H9 (cell line): ENCODE measurements at regions not wholly inside any gene's neighbourhood (a gene's known extent, or its start where the extent isn't known, plus 50 kb on each side); places are given as distances from the start of the nearest gene placed in this dataset.

ENCODE experiments used
- DNase-seq: peaks from one replicate; pipeline ENCODE4 v3.0.0-alpha.2; 2017
- H2AFZ ChIP-seq: one replicate; pipeline ENCODE4 v1.6.1; 2013; ENCODE audit warnings: mild to moderate bottlenecking, low read length, control low read depth, moderate library complexity
- H2AK5ac ChIP-seq: 2 replicates; pipeline ENCODE4 v1.6.1; 2013; ENCODE audit warnings: low read length, control low read depth, mixed read lengths; ENCODE audit not compliant: insufficient read length
- H2BK120ac ChIP-seq: one replicate; pipeline ENCODE4 v1.6.1; 2013; ENCODE audit warnings: low read depth, mild to moderate bottlenecking, low read length, control low read depth, inconsistent platforms; ENCODE audit not compliant: poor library complexity, severe bottlenecking
- H2BK12ac ChIP-seq: 2 replicates; pipeline ENCODE4 v1.6.1; 2013; ENCODE audit warnings: low read length, control low read depth, mixed read lengths, low read depth; ENCODE audit not compliant: insufficient read length
- H2BK15ac ChIP-seq: 2 replicates; pipeline ENCODE4 v1.6.1; 2013; ENCODE audit warnings: low read depth, low read length, control low read depth
- H2BK20ac ChIP-seq: one replicate; pipeline ENCODE4 v1.6.1; 2013; ENCODE audit warnings: low read depth, mild to moderate bottlenecking, low read length, control low read depth, inconsistent platforms; ENCODE audit not compliant: poor library complexity, severe bottlenecking
- H2BK5ac ChIP-seq: 2 replicates; pipeline ENCODE4 v1.6.1; 2013; ENCODE audit warnings: low read length, control low read depth, mixed read lengths; ENCODE audit not compliant: insufficient read length
- H3K14ac ChIP-seq: 2 replicates; pipeline ENCODE4 v1.6.1; 2013; ENCODE audit warnings: low read length, control low read depth; ENCODE audit not compliant: insufficient read depth
- H3K18ac ChIP-seq: 2 replicates; pipeline ENCODE4 v1.6.1; 2013; ENCODE audit warnings: low read depth, mild to moderate bottlenecking, mixed read lengths, low read length, control low read depth; ENCODE audit not compliant: insufficient read length
- H3K23ac ChIP-seq: 2 replicates; pipeline ENCODE4 v1.6.1; 2013; ENCODE audit warnings: low read length, control low read depth, mixed read lengths, low read depth; ENCODE audit not compliant: insufficient read length
- H3K23me2 ChIP-seq: 2 replicates; pipeline ENCODE4 v1.6.1; 2013; ENCODE audit warnings: low read depth, mild to moderate bottlenecking, mixed read lengths, low read length, control low read depth; ENCODE audit not compliant: insufficient read length, poor library complexity, severe bottlenecking
- H3K27ac ChIP-seq: 2 replicates; pipeline ENCODE4 v1.5.1; 2013; ENCODE audit warnings: low read length, control low read depth, mixed read lengths, low read depth; ENCODE audit not compliant: insufficient read length
- H3K27me3 ChIP-seq: 2 replicates; pipeline ENCODE4 v1.6.1; 2013; ENCODE audit warnings: low read length, control low read depth, inconsistent platforms; ENCODE audit not compliant: insufficient read depth
- H3K4ac ChIP-seq: 2 replicates; pipeline ENCODE4 v1.6.1; 2013; ENCODE audit warnings: low read depth, mild to moderate bottlenecking, control low read depth, inconsistent platforms, low read length, moderate library complexity
- H3K4me1 ChIP-seq: 2 replicates; pipeline ENCODE4 v1.6.1; 2013; ENCODE audit warnings: low read length, control low read depth, inconsistent platforms; ENCODE audit not compliant: insufficient read depth
- H3K4me2 ChIP-seq: 2 replicates; pipeline ENCODE4 v1.6.1; 2013; ENCODE audit warnings: low read length, control low read depth, mixed read lengths; ENCODE audit not compliant: insufficient read length, insufficient read depth
- H3K56ac ChIP-seq: 2 replicates; pipeline ENCODE4 v1.6.1; 2013; ENCODE audit warnings: low read depth, mild to moderate bottlenecking, mixed read lengths, low read length, control low read depth; ENCODE audit not compliant: insufficient read length
- H3K79me1 ChIP-seq: 2 replicates; pipeline ENCODE4 v1.6.1; 2013; ENCODE audit warnings: low read depth, mild to moderate bottlenecking, moderate library complexity, low read length, control low read depth, inconsistent platforms; ENCODE audit not compliant: insufficient read depth, poor library complexity, severe bottlenecking
- H3K79me2 ChIP-seq: 2 replicates; pipeline ENCODE4 v1.6.1; 2013; ENCODE audit warnings: low read length, control low read depth, inconsistent platforms; ENCODE audit not compliant: insufficient read depth
- H3K9ac ChIP-seq: 2 replicates; pipeline ENCODE4 v1.6.1; 2013; ENCODE audit warnings: low read length, control low read depth, mixed read lengths; ENCODE audit not compliant: insufficient read length; ENCODE audit errors: extremely low read depth
- H3K9me3 ChIP-seq: one replicate; pipeline ENCODE4 v1.6.1; 2013; ENCODE audit warnings: low read depth, low read length, inconsistent platforms; ENCODE audit not compliant: control insufficient read depth
- H3T11ph ChIP-seq: one replicate; pipeline ENCODE4 v1.6.1; 2013; ENCODE audit warnings: mild to moderate bottlenecking, low read length, control low read depth, inconsistent platforms
- H4K20me1 ChIP-seq: one replicate; pipeline ENCODE4 v1.6.1; 2013; ENCODE audit not compliant: control insufficient read depth, insufficient read length, insufficient read depth
- H4K5ac ChIP-seq: 2 replicates; pipeline ENCODE4 v1.6.1; 2013; ENCODE audit warnings: low read depth, mild to moderate bottlenecking, mixed read lengths, low read length, control low read depth; ENCODE audit not compliant: insufficient read length
- H4K8ac ChIP-seq: replicated peaks from 2 replicates; pipeline ENCODE4 v1.6.1; 2013; ENCODE audit warnings: low read length, control low read depth, mixed read lengths, low read depth; ENCODE audit not compliant: insufficient read length
- H4K91ac ChIP-seq: 2 replicates; pipeline ENCODE4 v1.6.1; 2013; ENCODE audit warnings: low read depth, mild to moderate bottlenecking, moderate library complexity, mixed read lengths, low read length, control low read depth; ENCODE audit not compliant: insufficient read length
- H3K27ac Mint-ChIP-seq, 3 experiments: 2 replicates in 2 of 3; 3 replicates in 1 of 3; pipeline ENCODE4 v1.8.0; 2020 to 2021; ENCODE audit warnings: mixed read lengths in 3 of 3, mild to moderate bottlenecking in 1 of 3, moderate library complexity in 1 of 3
- H3K27me3 Mint-ChIP-seq: 2 replicates; pipeline ENCODE4 v1.8.0; 2021; ENCODE audit warnings: low read depth, mild to moderate bottlenecking, moderate library complexity, mixed read lengths
- H3K36me3 Mint-ChIP-seq, 3 experiments: 2 replicates in 2 of 3; 3 replicates in 1 of 3; pipeline ENCODE4 v1.8.0; 2020 to 2021; ENCODE audit warnings: low read depth in 3 of 3, mixed read lengths in 3 of 3; ENCODE audit not compliant: insufficient read depth in 1 of 3
- H3K4me1 Mint-ChIP-seq, 2 experiments: 2 replicates each; pipeline ENCODE4 v1.8.0; 2020; ENCODE audit warnings: mixed read lengths in 2 of 2
- H3K4me3 Mint-ChIP-seq, 2 experiments: 2 replicates in 1 of 2; 3 replicates in 1 of 2; pipeline ENCODE4 v1.8.0; 2020 to 2021; ENCODE audit warnings: mild to moderate bottlenecking in 2 of 2, mixed read lengths in 2 of 2, moderate library complexity in 1 of 2
- H3K9me3 Mint-ChIP-seq, 2 experiments: 2 replicates in 1 of 2; 3 replicates in 1 of 2; pipeline ENCODE4 v1.8.0; 2020; ENCODE audit warnings: mild to moderate bottlenecking in 2 of 2, mixed read lengths in 2 of 2, moderate library complexity in 1 of 2
- CTCF ChIP-seq: fragments of 200-600 bp; sonication (generic); conservative IDR thresholded peaks from 3 replicates; pipeline ENCODE4 v1.8.0; 2021; ENCODE audit warnings: antibody characterized with exemption, mild to moderate bottlenecking
- WGBS: extraction: QIAGEN DNeasy Blood & Tissue Kit; methylation state at CpG from one replicate; pipeline ENCODE4 v1.1.7; 2013; ENCODE audit warnings: missing lambda C conversion rate, low lambda C conversion rate, mixed read lengths; ENCODE audit not compliant: insufficient read length; ENCODE audit errors: extremely low coverage; 5-methylcytosine and 5-hydroxymethylcytosine counted together

GRCh38 chr14:65241125-65241752 is 138.9 kb upstream of the MAX start:
- H3K23me2 ChIP-seq: peaks cover 2% of the 10 kb centered on the region
- H4K8ac ChIP-seq: no peak overlapping the region
- no peak for TF ChIP-seq CTCF
- no peak overlapping the region for H3K18ac ChIP-seq
- no peak overlapping the region for H3K4me2 ChIP-seq
- H2AK5ac ChIP-seq: no peak overlapping the region
- no peak for DNase-seq
- 0 out of 2 replicates have a peak, but pooled peaks cover 2% of the 10 kb centered on the region for H3K4me1 ChIP-seq
- no peak overlapping the region for H4K91ac ChIP-seq
- no peaks in the 10 kb centered on the region for H3K79me1 ChIP-seq
- H3K4ac ChIP-seq: no peak overlapping the region
- no peaks in the 10 kb centered on the region for H3K9me3 ChIP-seq
- no CpG with 5 or more reads among the region's 9 CpGs for WGBS
- no peak overlapping the region for H3K23ac ChIP-seq
- H2BK12ac ChIP-seq: no peak overlapping the region
- no peaks in the 10 kb centered on the region; the same call in 1 of the 2 replicates for H3K27me3 Mint-ChIP-seq
- H2AFZ ChIP-seq: no peak overlapping the region
- no peaks in the 10 kb centered on the region for H3K79me2 ChIP-seq
- peaks cover 24 to 27% of the 10 kb centered on the region in 2 experiments for H3K4me1 Mint-ChIP-seq
- H2BK15ac ChIP-seq: no peak overlapping the region
- no peak overlapping the region for H2BK20ac ChIP-seq
- no peak overlapping the region for H3K14ac ChIP-seq
- H2BK5ac ChIP-seq: no peak overlapping the region
- no peak overlapping the region for H3K9ac ChIP-seq
- H3T11ph ChIP-seq: no peak overlapping the region
- no peak overlapping the region for H3K56ac ChIP-seq
- H3K27ac Mint-ChIP-seq: peak overlapping the region in 1 of 3 experiments; percentile 7; a peak in 1 of 7 replicates
- no peak overlapping the region for H3K27ac ChIP-seq
- H3K36me3 Mint-ChIP-seq: no peaks in the 10 kb centered on the region
- no peak overlapping the region for H2BK120ac ChIP-seq
- peaks cover 0 to 2% of the 10 kb centered on the region in 2 experiments; a peak in 1 of 5 replicates for H3K9me3 Mint-ChIP-seq
- H3K4me3 Mint-ChIP-seq: no peak overlapping the region
- H4K20me1 ChIP-seq: no peaks in the 10 kb centered on the region
- H4K5ac ChIP-seq: no peak overlapping the region
- H3K27me3 ChIP-seq: no peaks in the 10 kb centered on the region
